ENCODE measurements at regions not wholly inside any gene's neighbourhood (a gene's known extent, or its start where the extent isn't known, plus 50 kb on each side); places are given as distances from the start of the nearest gene placed in this dataset.

DNA sequence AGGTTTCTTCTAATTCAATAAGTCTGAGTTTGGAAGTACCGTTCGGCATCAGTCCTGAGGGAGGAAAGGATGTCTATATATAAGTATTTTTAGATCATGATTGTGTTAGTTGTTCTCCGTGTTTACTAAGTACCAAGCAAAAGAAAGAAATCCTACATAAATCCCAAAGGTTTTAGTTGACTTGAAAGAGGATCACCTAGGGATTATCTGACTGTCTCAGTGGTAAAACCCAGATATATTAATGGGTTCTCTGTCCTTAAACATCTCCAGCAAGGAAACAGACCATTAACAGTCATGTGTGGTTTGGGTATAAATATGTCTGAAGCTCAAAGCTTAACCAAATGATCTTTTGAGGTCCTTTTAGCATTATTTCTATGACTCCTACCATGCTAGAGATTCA is 207.1 kb upstream of the RASGEF1B start:
- TF ChIP-seq, protein P1, sequence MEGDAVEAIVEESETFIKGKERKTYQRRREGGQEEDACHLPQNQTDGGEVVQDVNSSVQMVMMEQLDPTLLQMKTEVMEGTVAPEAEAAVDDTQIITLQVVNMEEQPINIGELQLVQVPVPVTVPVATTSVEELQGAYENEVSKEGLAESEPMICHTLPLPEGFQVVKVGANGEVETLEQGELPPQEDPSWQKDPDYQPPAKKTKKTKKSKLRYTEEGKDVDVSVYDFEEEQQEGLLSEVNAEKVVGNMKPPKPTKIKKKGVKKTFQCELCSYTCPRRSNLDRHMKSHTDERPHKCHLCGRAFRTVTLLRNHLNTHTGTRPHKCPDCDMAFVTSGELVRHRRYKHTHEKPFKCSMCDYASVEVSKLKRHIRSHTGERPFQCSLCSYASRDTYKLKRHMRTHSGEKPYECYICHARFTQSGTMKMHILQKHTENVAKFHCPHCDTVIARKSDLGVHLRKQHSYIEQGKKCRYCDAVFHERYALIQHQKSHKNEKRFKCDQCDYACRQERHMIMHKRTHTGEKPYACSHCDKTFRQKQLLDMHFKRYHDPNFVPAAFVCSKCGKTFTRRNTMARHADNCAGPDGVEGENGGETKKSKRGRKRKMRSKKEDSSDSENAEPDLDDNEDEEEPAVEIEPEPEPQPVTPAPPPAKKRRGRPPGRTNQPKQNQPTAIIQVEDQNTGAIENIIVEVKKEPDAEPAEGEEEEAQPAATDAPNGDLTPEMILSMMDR (IDR thresholded peaks at IDR 0.05; ENCODE audit: low read length), result no peak
- TF ChIP-seq EZH2 (IDR thresholded peaks at IDR 0.05; ENCODE audit: borderline replicate concordance, low read length), result no peak

Measured in OCI-LY1 (cell line).